GM12873 (cell line): ENCODE measurements at regions not wholly inside any gene's neighbourhood (a gene's known extent, or its start where the extent isn't known, plus 50 kb on each side); places are given as distances from the start of the nearest gene placed in this dataset.

Experiments
- CTCF ChIP-seq: IDR thresholded peaks from 2 replicates; pipeline ENCODE4 v1.5.1; 2012; ENCODE audit warnings: low read depth, mild to moderate bottlenecking, moderate library complexity, low read length, control low read depth; ENCODE audit not compliant: insufficient read depth; ENCODE audit errors: missing control alignments

- no peak for TF ChIP-seq CTCF
Measured at GRCh38 chr2:128372621-128373341, 54.1 kb upstream of the HS6ST1 start.

- TF ChIP-seq CTCF = no peak
Measured at GRCh38 chr2:128373451-128374000, 54.9 kb upstream of the HS6ST1 start.

GRCh38 chr2:128374001-128374710 is 55.5 kb upstream of the HS6ST1 start:
- no peak for TF ChIP-seq CTCF

DNA sequence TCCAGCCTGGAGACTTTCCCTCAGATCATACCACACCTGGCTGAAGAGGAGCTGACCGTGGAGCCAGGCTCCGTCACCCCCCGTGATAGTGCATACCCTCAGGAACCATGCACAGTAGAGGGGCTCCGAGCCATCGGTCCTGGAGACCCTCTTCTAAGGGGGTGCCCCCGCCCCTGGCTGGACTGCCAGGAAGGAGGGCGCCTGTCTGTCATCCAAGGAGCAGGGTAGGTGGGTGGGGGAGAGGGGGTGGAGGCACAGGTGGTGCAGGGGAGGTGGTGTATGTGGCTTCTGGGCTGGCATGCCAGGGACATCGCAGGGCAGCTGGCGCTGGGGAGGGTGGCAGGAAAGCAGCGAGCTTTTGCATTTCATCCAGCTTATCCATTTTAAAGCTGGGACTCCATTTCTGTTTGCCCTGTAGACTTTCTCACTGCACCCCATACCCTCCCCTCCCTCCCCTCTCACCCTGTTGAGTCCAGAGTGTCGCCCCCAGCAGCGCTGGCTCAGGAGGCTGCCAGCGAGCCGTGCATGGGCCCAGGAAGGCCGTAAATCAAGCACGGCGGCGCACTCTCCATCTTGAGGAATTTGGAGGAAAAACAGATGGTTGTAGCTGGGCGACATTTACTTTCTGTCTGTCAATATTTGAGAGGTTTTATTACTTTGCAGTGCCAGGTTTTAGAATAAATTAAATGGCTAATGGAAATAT is 56.2 kb upstream of the HS6ST1 start:
- TF ChIP-seq CTCF = no peak

DNA sequence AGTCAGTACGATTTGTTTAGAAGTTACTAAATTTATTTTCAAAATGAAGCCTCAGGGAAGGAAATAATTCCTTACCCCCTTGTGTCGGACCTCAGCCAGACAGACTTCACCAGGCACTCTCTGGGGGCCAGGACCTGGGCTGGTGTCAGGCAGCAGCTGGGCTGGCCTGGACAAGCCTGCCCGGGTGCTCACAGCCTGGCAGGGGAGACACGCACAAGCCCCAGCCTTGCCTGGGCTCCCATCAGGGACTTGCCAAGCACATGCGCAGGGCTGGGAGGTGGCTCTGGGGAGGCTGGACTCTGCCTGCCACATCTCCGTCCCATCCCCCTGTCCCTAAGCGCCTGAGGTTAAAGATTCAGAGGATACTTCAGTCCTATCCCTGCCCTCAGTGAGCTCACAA is 56.8 kb upstream of the HS6ST1 start:
- no peak for TF ChIP-seq CTCF

- TF ChIP-seq CTCF = no peak
Measured at GRCh38 chr2:128376241-128377041, 57.8 kb upstream of the HS6ST1 start.
